ENCODE measurements at regions not wholly inside any gene's neighbourhood (a gene's known extent, or its start where the extent isn't known, plus 50 kb on each side); places are given as distances from the start of the nearest gene placed in this dataset.

GRCh38 chr2:217434180-217434975 is 568.4 kb downstream of the TNS1 start:
- DNase-seq, result peak; percentile 95

GRCh38 chr2:217433522-217433921 is 569.3 kb downstream of the TNS1 start:
- DNase-seq, result no peak

GRCh38 chr2:217431577-217432269 is 571.1 kb downstream of the TNS1 start:
- DNase-seq, result no peak

DNA sequence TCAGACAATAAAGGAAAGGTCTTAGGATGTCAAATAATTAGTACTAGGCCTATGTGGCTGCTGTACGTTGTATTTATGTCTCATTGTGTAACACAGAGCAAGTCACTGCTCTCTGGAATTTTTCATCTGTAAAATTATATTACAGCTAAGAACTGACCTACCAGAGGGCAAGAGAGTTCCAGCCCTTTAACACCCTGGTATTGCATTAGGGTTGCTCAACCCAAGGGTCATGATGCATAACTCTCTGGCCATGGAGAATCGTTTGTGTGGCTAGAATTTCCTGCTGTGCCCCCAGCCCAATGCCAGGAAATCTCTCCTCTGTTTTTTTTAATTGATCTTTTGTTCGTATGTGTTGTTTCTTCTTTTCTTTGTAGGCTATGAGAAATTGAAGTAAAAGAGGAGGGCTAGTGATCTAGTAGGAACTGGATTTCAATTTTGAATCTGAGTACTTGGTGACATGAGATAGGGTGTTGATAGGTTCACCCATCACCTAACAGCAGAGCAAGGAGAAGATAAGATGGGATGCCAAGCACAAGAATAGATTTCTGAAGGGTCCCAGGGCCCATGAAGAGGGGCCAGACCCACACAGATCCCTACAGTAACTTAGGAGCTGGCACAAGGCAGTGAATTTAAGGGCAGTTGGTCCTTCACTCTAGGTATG is 571.2 kb upstream of the TNP1 start:
- no peak for DNase-seq

DNA sequence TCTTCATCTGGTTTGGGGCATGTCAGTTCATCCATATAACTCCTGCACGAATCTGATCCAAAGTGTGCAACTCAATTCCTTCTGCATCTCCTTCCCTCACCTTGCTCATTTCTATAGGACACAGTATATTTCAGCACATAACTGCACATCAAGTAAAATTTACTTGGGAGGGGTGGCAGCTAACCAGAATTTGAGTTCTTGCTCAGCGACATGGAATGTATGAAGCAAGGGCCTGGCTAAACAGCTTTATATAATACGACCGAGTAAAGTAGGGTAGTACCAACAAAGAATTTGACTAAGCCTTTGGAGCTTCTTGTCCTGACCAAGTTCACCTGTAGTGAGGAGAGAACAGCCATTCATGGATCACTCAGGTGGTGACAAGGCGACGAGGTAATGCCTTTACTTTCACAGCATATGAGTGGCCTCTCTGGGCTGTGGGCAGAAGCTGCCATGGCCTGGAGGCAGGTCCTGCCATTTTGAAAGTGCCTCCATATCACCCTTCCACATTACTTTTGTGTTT is 570.2 kb upstream of the TNP1 start:
- DNase-seq, result no peak

- no peak for DNase-seq
Observed at GRCh38 chr2:217421834-217422233, 562.0 kb upstream of the TNP1 start.

GRCh38 chr2:217420854-217421253 is 561.0 kb upstream of the TNP1 start:
- DNase-seq, result no peak

GRCh38 chr2:217419055-217419671 is 559.3 kb upstream of the TNP1 start:
- no peak for DNase-seq

DNA sequence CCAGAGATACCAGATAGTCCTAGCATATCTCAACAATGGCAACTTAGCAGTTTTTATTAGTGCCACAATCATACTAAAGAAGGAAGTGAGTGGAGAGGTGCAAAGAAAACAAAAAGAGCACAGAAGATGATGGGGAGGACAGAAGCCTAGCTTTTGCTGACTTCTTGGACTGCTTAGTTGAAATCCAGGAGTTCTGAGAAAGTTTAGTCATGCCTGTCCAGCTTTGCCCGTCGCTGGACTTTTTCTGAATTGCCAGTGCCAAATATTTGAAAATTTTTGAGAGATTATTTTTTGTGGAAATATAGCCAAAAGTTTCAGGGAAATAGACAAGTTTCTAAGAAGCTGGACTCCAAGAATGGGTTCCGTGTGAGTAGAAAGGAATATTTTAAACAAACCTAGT is 558.7 kb upstream of the TNP1 start:
- no peak for DNase-seq

- DNase-seq, result no peak
Observed at GRCh38 chr2:217418090-217418489, 558.2 kb upstream of the TNP1 start.

DNA sequence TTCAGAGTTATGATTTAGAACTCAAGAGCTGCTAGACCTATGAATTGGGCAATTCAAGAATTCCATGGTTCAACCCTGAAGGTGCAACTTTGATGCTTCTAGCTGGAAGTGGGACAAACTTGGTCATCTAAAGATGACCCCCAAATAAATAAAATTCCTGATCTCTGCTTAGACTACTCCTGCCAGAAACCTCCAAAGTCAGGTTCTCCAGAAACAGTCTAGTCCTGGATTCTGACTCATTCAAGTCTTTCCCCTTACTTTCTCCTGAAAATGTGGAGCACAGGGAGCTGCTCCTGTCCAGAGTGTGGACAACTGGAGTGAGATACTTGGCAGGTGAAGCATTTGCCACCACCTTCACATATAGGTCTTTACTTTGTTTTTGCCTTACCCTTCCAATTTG is 557.7 kb upstream of the TNP1 start:
- no peak for DNase-seq

DNA sequence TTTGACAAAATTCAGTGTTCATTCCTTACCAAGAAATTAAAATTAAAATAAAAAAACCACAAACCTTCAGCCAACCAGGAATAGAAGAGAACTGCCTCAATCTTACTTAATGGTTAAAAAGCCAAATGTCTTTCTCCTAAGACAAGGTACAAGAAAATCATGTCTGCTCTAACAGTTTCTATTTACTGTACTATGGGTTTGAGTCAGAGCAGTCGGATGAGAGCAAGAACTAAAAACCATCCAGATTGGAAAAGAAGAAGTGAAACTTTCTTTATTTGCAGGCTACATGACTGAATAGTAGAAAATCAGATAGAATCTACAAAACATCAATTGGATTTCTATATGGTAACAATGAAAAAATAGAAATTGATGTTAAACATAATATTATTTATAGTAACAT is 555.5 kb upstream of the TNP1 start:
- DNase-seq, result no peak

GRCh38 chr2:217414429-217414828 is 554.6 kb upstream of the TNP1 start:
- no peak for DNase-seq

DNA sequence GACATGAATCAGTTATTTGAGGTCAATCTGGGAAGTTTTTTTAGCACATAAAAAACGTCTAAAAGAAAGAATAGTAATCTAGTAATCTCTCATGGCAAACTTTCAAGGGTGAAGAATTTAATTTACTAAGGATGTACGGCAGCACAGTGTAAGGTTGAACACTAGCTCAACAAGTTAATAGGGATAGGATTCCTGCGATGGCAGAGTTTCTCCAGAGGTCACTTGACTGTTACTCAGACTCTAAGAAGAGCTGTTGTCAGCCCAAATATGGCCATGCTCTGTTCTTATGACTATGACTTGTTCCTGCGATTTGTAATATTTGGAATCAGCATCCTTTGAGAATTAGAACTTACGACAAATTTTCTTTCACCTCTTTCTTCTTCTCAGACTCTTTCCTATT is 553.3 kb upstream of the TNP1 start:
- no peak for DNase-seq

DNA sequence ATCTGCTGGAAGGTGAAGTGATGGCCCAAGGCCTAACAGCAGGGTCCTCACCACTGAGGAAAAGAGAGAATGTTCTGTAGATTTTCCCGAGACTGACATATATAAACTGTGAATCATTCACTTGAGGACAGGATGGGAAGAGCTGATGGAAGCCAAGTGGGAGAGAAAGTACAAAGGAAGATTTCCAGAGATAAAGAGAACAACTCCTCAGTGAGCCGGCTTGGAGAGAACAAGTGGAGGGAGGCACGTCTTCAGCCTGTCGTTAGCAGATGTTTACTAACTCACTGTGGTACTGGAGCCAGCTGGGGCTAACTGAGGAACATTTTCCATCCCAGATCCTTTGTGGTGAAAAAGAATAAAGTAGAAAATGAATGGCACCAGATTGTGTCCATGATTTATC is 552.9 kb upstream of the TNP1 start:
- no peak for DNase-seq

- DNase-seq, result no peak
Observed at GRCh38 chr2:217412277-217412676, 552.4 kb upstream of the TNP1 start.

GRCh38 chr2:217410681-217410960 is 550.8 kb upstream of the TNP1 start:
- DNase-seq, result no peak

DNA sequence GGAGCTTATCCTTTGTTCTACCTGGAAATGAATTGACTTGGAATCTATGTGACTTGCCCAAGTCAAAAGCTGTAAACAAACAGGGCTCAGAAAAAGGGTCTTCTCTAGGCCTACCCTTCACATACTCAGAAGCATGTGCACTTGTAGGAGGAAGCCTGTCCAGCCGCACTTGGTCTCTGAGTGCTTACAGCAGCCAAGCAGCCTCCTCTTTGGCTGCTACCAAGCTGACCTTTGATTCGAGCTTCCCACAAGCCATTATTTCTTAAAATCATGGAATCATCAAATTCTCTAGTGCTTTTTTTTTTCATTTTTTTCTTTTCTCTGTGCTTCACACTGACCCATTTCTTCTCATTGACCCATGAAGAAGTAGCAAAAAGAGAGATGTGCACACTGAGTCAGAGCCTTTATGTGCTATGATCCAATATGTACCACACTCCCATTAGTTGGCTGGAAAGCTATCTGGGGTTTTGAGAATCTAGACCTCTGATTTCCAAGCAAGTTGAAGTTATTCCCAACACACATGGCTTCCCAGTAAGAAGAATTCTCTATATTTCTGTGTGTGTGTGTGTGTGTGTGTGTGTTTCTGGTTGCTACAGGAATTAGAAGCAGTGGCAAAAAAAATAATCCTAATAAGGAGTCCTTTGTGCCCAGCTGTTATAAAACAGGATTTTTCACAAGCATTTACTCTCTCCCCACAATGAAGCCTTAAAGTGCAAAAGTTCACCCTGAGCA is 550.3 kb upstream of the TNP1 start:
- no peak for DNase-seq

- DNase-seq, result peak; percentile 49
Observed at GRCh38 chr2:217407362-217407761, 547.5 kb upstream of the TNP1 start.

GRCh38 chr2:217404236-217404760 is 544.4 kb upstream of the TNP1 start:
- DNase-seq, result no peak

DNA sequence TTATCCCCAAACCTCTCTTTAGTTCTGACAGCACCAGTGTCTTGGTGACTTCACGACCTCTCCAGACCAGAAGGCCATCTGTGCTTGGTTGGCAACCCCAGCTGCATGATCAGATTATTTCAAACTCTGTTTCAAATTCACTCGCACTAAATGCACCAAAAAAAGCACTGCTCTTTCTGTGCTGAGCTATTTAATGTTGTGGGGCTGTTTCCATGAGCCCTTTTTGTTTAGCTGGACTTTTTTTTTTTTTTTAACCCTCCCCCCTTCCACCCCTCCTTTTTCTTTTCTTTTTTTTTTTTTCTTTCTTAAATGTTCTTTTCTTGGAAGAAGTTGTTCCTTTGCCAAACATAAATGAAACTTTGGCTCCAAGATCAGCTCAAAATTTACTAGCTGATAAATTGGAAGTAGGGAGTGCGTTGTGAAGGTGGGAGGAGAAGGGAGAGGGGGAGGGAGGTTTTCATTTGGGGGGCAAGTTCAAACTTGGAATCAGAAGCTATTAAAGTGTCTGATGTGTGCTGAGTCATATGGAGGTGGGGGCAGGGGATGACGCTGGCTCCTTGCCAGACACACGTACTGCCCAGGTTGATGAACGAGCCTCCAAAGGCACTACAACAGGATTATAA is 543.0 kb upstream of the TNP1 start:
- no peak for DNase-seq

DNA sequence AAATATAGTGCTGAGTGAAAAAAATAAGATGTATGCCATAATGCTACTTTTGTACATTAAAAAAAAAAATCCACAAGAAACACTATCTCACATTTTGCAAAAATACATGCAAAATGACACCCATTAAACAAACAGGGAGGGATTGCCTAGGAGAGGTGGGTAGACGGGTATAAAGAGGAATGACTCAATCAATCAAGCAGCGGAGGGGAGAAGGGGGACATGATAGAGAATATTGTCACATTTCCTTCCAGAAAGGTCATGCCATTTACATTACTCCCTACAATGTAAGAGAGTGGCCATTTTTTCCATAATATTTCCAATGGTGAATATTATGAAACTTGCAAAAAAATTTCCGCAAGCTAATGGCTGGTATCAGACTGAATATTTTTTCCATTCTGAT is 542.3 kb upstream of the TNP1 start:
- no peak for DNase-seq
